Ascending aorta (tissue), 2 donors: ENCODE measurements at regions not wholly inside any gene's neighbourhood (a gene's known extent, or its start where the extent isn't known, plus 50 kb on each side); places are given as distances from the start of the nearest gene placed in this dataset.

Experiments
- DNase-seq, 2 donors: peaks; one replicate each; pipeline ENCODE4 v3.0.0-alpha.2; 2019; ENCODE audit warnings: low spot score in 2 of 2
- H3K27ac ChIP-seq, 2 donors: fragments of 200-600 bp; sonication (generic); one replicate each; pipeline ENCODE4 v1.5.1; 2016 to 2017; ENCODE audit warnings: mild to moderate bottlenecking in 1 of 2
- H3K27me3 ChIP-seq: fragments of 200-600 bp; sonication (generic); one replicate; pipeline ENCODE4 v1.5.1; 2017
- H3K36me3 ChIP-seq, 2 donors: fragments of 200-600 bp; sonication (generic); one replicate each; pipeline ENCODE4 v1.5.1; 2016
- H3K4me1 ChIP-seq, 2 donors: fragments of 200-600 bp; sonication (generic); one replicate each; pipeline ENCODE4 v1.5.1; 2016 to 2017; ENCODE audit warnings: mild to moderate bottlenecking in 1 of 2
- H3K4me3 ChIP-seq, 2 donors: fragments of 200-600 bp; sonication (generic); one replicate each; pipeline ENCODE4 v1.5.1; 2016 to 2017; ENCODE audit warnings: mild to moderate bottlenecking in 1 of 2
- H3K9me3 ChIP-seq, 2 donors: fragments of 200-600 bp; sonication (generic); one replicate each; pipeline ENCODE4 v1.5.1; 2016
- CTCF ChIP-seq, 3 experiments: fragments of 200-600 bp in 2 of 3; fragments of 450-650 bp in 1 of 3; sonication (generic) in 2 of 3; IDR thresholded peaks; one replicate each; pipeline ENCODE4 v1.5.1; 2016 to 2019; ENCODE audit warnings: antibody characterized with exemption in 3 of 3, mild to moderate bottlenecking in 1 of 3, moderate library complexity in 1 of 3
- intact Hi-C: fragments of 100-400 bp; cut with DNase I; formaldehyde crosslinking; loops from one replicate; pipeline ENCODE4 v1.15.1; 2023

- intact Hi-C loops, result no loop called here
- no peak for DNase-seq
- no peaks in the 10 kb centered on the region for H3K27me3 ChIP-seq
- H3K27ac ChIP-seq, result no peak overlapping the region
- no peak overlapping the region for H3K4me3 ChIP-seq
- no peaks in the 10 kb centered on the region for H3K4me1 ChIP-seq
- H3K36me3 ChIP-seq, result no peaks in the 10 kb centered on the region
- no peak for TF ChIP-seq CTCF (IDR thresholded peaks at IDR 0.05)
- no peaks in the 10 kb centered on the region for H3K9me3 ChIP-seq
Observed at GRCh38 chr3:182364323-182364722, 429.0 kb upstream of the ATP11B start.

GRCh38 chr3:182364723-182365650, 428.3 kb upstream of the ATP11B start:
- no peaks in the 10 kb centered on the region for H3K27me3 ChIP-seq
- no peaks in the 10 kb centered on the region for H3K4me1 ChIP-seq
- H3K27ac ChIP-seq, result no peak overlapping the region
- TF ChIP-seq CTCF (IDR thresholded peaks at IDR 0.05), result no peak
- no peaks in the 10 kb centered on the region for H3K36me3 ChIP-seq
- DNase-seq, result no peak
- H3K4me3 ChIP-seq, result no peak overlapping the region
- no peaks in the 10 kb centered on the region for H3K9me3 ChIP-seq
- intact Hi-C loops, result no loop called here

GRCh38 chr3:182366746-182367145, 426.6 kb upstream of the ATP11B start:
- no peaks in the 10 kb centered on the region for H3K27me3 ChIP-seq
- intact Hi-C loops, result no loop called here
- no peak for TF ChIP-seq CTCF (IDR thresholded peaks at IDR 0.05)
- no peak overlapping the region for H3K27ac ChIP-seq
- no peak for DNase-seq
- H3K9me3 ChIP-seq, result no peaks in the 10 kb centered on the region
- H3K4me3 ChIP-seq, result no peak overlapping the region
- H3K36me3 ChIP-seq, result no peaks in the 10 kb centered on the region
- no peaks in the 10 kb centered on the region for H3K4me1 ChIP-seq

GRCh38 chr3:182369861-182370260, 423.4 kb upstream of the ATP11B start:
- Histone ChIP-seq H3K4me3 (no peak overlapping the region), H3K9me3 (no peaks in the 10 kb centered on the region), H3K27ac (no peak overlapping the region), H3K4me1 (no peaks in the 10 kb centered on the region), H3K36me3 (no peaks in the 10 kb centered on the region), H3K27me3 (no peaks in the 10 kb centered on the region)
- intact Hi-C loops, result no loop called here
- no peak for TF ChIP-seq CTCF (IDR thresholded peaks at IDR 0.05)
- no peak for DNase-seq

GRCh38 chr3:182370949-182371348, 422.4 kb upstream of the ATP11B start:
- H3K36me3 ChIP-seq, result no peaks in the 10 kb centered on the region
- H3K27ac ChIP-seq, result no peak overlapping the region
- intact Hi-C loops, result no loop called here
- H3K9me3 ChIP-seq, result no peaks in the 10 kb centered on the region
- no peak overlapping the region for H3K4me3 ChIP-seq
- no peak for DNase-seq
- TF ChIP-seq CTCF (IDR thresholded peaks at IDR 0.05), result no peak
- no peaks in the 10 kb centered on the region for H3K27me3 ChIP-seq
- no peaks in the 10 kb centered on the region for H3K4me1 ChIP-seq
